Nucleus accumbens (tissue), 56 donors: ENCODE measurements at regions not wholly inside any gene's neighbourhood (a gene's known extent, or its start where the extent isn't known, plus 50 kb on each side); places are given as distances from the start of the nearest gene placed in this dataset.

Experiments used
- DNase-seq, 56 donors: peaks; one replicate each; lab custom pipeline; 2025; lab: John Stamatoyannopoulos, UW

- no peak for DNase-seq
Observed at GRCh38 chr5:15266841-15267240, 233.1 kb upstream of the FBXL7 start.

GRCh38 chr5:15266229-15266628 is 233.8 kb upstream of the FBXL7 start:
- no peak for DNase-seq

- DNase-seq: no peak
Observed at GRCh38 chr5:15263942-15264341, 236.0 kb upstream of the FBXL7 start.

DNA sequence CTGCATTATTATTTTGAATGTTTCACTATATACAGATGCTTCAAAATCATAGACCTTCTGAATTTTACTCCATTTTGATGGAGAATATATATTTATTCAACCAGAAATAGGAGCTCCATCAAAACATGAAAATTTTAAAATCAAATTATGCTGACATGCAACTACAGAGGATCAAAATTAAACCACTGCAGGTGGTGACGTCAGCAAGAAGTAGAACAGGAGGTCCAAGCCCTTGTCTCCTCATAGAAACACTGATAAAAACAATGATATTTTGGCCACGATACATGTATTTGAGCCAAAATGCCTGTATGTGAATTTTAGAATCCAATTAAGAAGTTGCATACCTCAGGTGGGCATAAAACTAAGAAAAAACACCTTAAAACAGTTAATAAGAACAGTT is 236.6 kb upstream of the FBXL7 start:
- DNase-seq: no peak

DNA sequence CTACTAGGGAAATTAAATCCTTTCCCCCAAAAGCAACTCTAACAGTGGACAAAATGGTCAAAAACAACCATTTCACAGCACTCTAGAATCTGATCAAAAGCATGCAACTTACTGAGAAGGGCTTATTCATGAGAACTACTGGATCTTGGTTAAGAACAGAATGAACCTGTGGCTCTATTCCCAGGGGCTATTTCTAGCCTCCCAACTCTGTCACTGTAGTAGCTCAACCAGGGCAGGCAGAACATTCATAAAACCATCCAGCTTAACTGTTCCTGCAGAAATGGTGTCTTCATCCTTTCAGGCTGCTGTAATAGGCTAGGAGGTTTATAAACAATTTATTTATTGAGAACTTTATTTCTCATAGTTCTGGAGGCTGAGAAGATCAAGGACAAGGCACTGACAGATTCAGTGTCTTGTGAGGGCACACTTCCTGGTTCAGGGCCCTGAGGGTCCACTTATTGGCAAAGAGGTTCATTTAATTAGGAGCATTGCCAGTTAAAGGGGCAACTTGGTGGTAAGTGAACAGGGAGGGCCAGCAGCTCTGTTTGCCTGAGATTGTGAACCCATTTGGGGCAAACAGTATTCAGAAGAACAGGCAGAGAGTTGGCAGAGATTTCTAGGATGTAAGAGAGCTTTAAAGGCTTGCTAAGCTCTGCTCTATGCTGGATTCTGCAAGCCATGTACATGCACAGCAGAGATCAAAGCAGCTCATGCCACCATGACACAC is 238.5 kb upstream of the FBXL7 start:
- DNase-seq: no peak

DNA sequence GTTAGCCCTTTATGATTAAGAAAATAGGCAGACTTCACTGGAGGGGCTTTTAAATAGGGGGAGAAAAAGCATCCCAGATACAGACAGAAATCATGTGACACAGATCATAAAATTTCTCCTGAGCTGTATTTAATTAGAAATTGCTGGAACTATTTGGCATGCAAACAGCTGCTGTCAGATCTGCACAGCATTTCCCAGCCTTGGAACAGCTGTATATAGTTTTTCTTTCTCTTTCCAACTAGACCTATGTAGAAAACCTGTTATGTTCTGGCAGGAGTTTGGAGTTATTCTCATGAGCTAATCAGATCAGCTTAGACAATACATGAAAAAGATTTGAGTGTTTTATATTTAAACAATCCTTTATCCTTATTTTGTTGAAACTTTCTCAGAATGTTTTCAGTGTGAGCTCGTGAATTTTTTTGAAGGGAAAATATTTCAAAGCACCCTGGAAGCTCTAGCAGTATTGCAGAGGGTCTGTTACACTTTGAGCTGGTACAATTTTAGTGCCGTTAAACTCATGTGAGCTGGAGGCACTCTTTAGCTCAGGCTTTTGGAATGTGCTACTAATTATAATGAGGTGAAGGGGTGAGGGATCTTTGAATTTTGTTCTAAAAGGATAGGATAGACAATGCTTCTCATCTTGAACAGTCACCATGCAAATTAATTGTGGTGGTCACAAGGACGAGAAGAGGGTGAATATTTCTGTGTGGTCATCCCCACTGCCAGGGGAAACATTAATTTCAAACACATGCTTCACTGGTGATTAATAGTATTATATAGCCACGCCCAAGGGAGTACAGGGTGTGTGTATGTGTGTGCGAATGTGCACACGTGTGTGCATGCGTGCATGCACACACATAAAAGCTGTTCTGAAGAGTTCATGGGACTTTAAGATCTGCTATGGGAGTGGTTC is 239.4 kb upstream of the FBXL7 start:
- no peak for DNase-seq

GRCh38 chr5:15256485-15256884 is 243.5 kb upstream of the FBXL7 start:
- no peak for DNase-seq

GRCh38 chr5:15255576-15255975 is 244.4 kb upstream of the FBXL7 start:
- DNase-seq: no peak

DNA sequence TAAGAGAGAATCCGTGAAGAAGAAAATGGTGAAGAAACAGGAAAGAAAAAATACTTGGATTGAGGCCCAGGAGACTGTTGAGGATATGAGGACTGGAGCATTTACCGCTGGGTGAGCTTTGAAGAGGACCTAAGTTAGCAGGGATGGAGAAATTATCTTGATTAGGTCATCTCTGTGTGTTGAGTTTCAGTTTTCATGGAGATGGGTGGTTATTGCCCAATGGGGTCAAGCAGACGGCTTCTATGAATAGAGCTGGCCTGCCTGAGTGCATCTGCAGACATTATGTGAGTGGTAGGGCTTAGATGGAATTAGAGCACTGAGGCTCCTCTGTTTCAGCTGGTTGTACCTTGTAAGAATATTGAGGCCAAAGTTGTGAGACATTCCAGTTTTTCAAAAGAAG is 245.4 kb upstream of the FBXL7 start:
- no peak for DNase-seq

DNA sequence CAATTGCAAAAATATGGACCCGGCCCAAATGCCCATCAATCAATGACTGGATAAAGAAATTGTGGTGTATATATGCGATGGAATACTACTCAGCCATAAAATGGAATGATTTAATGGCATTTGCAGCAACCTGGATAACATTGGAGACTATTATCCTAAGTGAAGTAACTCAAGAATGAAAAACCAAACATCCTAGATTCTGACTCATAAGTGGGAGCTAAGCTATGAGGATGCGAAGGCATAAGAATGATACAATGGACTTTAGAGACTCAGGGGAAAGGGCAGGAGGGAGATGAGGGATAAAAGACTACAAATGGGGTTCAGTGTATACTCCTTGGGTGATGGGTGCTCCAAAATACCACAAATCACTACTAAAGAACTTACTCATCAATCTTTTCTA is 247.6 kb upstream of the FBXL7 start:
- no peak for DNase-seq

DNA sequence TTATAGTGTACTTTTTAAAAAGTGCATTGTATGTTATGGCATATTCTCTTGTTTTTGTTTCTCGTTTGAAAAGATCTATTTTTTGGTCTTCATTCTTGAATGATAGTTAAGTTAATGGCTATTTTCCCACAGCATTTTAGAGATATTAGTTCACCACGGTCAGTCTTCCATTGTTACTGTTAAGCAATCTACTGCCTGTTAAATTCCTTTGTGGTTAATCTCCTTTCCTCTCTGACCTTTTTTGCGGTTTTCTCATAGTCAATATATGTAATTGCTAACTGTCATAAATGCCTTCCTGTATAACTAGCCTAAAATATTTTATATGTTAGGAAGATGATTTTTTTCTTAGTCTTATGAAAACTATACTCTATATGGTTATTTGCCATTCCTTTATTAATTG is 250.8 kb upstream of the FBXL7 start:
- DNase-seq: no peak

DNA sequence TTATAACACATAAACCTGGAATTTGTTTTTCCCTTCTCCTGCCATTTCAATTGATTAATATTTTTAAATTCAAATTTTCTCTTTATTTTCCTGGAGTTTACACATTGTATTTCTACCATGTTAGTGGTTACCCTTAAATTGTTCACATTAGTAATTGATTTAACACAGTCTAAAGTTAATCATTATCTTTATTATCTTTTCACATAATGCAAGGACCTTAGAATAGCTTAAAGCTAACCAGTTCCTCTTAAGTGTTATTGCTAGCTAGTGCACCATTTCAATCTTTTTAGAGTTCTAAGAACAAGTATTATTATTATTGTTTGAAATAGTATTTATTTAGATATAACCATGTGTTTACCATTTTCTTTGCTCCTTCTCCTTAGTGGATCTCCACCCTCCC is 251.2 kb upstream of the FBXL7 start:
- DNase-seq: no peak

- no peak for DNase-seq
Observed at GRCh38 chr5:15245913-15246312, 254.1 kb upstream of the FBXL7 start.

DNA sequence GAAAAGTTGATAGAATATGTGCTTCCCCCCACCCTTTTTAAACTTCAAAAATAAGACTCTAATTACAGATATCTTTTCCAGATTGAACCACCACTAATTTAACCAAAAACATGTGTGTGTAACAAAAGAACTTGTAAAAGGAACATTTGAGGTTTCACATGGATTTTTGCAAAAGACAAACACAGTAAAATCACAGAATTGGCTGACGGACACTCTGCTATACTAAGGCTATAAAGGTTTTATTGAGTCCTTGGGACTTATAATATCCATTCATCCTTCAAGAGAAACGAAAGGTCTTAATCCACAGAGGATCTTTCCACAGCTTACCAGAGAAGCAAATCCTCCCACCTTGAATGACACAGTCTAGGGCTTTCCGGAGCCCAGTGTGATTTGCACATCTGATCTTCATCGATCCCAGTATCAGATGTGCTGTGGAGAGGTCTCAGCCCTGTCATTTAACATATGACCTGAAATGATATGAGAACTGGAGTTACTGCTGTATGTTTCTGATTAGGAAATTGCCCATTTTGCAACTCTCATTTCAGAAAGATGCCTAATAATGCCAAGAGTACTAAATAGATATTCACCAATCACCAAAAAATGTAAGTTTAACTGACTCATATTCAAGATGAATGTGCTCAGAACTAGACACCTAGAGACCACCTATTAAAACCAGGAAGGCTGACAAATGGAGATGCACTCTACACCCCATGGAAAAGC is 256.5 kb upstream of the FBXL7 start:
- no peak for DNase-seq

- DNase-seq: no peak
Observed at GRCh38 chr5:15241216-15241821, 258.7 kb upstream of the FBXL7 start.

GRCh38 chr5:15238006-15238405 is 262.0 kb upstream of the FBXL7 start:
- DNase-seq: no peak

DNA sequence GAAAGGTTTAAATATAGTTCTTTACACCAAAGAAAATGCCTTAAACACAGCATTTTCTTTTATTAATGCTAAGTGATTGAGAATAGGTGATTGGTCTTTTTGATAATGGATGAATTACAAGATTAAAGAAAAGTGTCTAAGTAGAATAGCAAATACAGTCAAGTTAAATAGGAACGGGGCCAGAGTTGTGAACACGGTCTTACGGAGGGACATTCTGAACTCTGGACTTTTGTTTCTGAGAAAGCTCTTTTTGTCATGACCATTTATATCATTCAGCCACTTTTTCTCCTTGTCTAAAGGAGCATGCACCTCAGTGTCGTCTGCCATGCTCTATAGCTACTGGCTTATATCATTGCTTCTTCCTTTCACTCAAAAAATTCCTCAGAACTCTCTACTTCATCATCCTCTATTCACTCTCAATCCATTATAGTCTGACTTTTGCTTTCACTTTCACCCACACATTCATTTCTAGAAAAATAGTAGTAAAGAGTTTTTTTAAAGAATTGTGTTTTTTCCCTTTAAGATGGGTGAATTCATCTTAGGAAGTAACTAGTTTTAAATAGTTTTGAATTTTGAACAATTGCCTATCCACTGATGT is 263.0 kb upstream of the FBXL7 start:
- DNase-seq: no peak

- no peak for DNase-seq
Observed at GRCh38 chr5:15234911-15235310, 265.1 kb upstream of the FBXL7 start.

- DNase-seq: no peak
Observed at GRCh38 chr5:15234366-15234765, 265.6 kb upstream of the FBXL7 start.

DNA sequence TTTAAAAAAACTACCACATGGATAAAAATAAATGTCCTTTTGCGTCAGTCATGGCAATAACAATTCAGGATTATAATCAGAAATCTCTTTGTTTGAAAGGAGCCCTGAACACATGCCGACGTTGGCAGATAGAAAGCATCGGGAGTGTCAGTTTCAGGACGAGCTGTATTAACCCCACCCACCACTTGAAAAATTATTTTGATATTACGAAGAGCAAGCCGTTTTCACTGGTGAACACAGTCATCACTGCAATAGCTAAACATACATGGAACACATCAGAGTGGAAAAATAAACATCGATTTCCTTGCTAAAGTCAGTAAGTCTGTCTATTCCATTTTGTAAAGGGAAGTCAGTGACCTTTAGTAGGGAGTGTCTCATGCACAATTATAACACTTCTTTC is 266.4 kb upstream of the FBXL7 start:
- DNase-seq: no peak

DNA sequence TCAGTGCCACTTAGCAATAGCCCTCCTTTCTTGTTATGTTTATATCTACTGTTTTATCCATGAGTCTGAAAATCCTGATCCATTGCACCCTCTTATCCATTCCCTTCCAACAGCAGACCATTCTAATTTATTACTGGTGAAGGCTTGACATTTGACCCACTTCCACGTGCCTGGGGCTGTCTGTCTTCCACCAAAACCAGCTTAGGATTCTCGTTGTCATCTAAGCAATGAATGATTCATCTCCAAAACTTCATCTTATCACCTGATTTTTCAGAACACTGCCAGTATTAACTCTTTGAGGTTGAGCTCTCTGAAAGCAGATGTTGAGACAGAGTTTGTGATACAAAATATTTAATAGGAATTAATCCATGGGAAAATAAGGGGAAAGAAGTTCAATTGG is 277.8 kb upstream of the FBXL7 start:
- no peak for DNase-seq
